ENCODE measurements at regions not wholly inside any gene's neighbourhood (a gene's known extent, or its start where the extent isn't known, plus 50 kb on each side); places are given as distances from the start of the nearest gene placed in this dataset.

- no peaks in the 10 kb centered on the region for H3K9me1 ChIP-seq (ENCODE audit: control insufficient read depth, extremely low read depth, insufficient read depth, low read length)
- no peak overlapping the region for H2AFZ ChIP-seq (ENCODE audit: control insufficient read depth, low read length)
- H3K27me3 ChIP-seq (ENCODE audit: control insufficient read depth, extremely low read depth, insufficient read depth, low read length) = no peaks in the 10 kb centered on the region
- H3K9me3 ChIP-seq (ENCODE audit: control insufficient read depth, low read depth, low read length) = no peaks in the 10 kb centered on the region
- no peaks in the 10 kb centered on the region for H3K79me2 ChIP-seq (ENCODE audit: control insufficient read depth, insufficient read depth, low read length)
- H3K9ac ChIP-seq (ENCODE audit: control insufficient read depth, extremely low read depth, insufficient read depth, low read length) = no peak overlapping the region
- H3K27ac ChIP-seq (ENCODE audit: control insufficient read depth, insufficient read depth, low read length) = no peak overlapping the region
- dilution Hi-C loops (cut with MboI; ENCODE audit: extremely low pct_ligation_motif_present, low sequenced_read_pairs) = no loop called here
- TF ChIP-seq EZH2 (IDR thresholded peaks at IDR 0.05; ENCODE audit: low read length) (no peak), CTCF (optimal IDR thresholded peaks at IDR 0.05 in 1 of 3, IDR thresholded peaks at IDR 0.05 in 1 of 3, conservative IDR thresholded peaks at IDR 0.05 in 1 of 3; ENCODE audit: extremely low read depth in 1 of 3, insufficient read depth in 2 of 3, low read length in 3 of 3) (no peak)
- no peak for FAIRE-seq
- H3K4me1 ChIP-seq (ENCODE audit: control insufficient read depth, extremely low read depth, insufficient read depth, low read length) = peaks cover 6% of the 10 kb centered on the region
- no peaks in the 10 kb centered on the region for H3K36me3 ChIP-seq (ENCODE audit: control insufficient read depth in 2 of 2, extremely low read depth in 1 of 2, insufficient read depth in 2 of 2, low read length in 2 of 2)
- no peak overlapping the region for H3K4me2 ChIP-seq (ENCODE audit: control insufficient read depth, extremely low read depth, insufficient read depth, low read depth, low read length)
- no peaks in the 10 kb centered on the region for H4K20me1 ChIP-seq (ENCODE audit: control insufficient read depth, extremely low read depth, insufficient read depth, low read length)
- no peak overlapping the region for H3K4me3 ChIP-seq (ENCODE audit: control insufficient read depth in 2 of 3, extremely low read depth in 1 of 3, insufficient read depth in 2 of 3, low read depth in 1 of 3, low read length in 3 of 3)
- no peak for DNase-seq (ENCODE audit: low read depth, low spot score)
These were observed 362.2 kb upstream of the SLC14A2 start for GRCh38 chr18:45253056-45253565.

- H3K4me3 ChIP-seq (ENCODE audit: control insufficient read depth in 2 of 3, extremely low read depth in 1 of 3, insufficient read depth in 2 of 3, low read depth in 1 of 3, low read length in 3 of 3) = no peak overlapping the region
- no peaks in the 10 kb centered on the region for H3K9me1 ChIP-seq (ENCODE audit: control insufficient read depth, extremely low read depth, insufficient read depth, low read length)
- H3K4me1 ChIP-seq (ENCODE audit: control insufficient read depth, extremely low read depth, insufficient read depth, low read length) = no peaks in the 10 kb centered on the region
- DNase-seq (ENCODE audit: low read depth, low spot score) (no peak), FAIRE-seq (no peak)
- H3K9ac ChIP-seq (ENCODE audit: control insufficient read depth, extremely low read depth, insufficient read depth, low read length) = no peak overlapping the region
- no peaks in the 10 kb centered on the region for H3K36me3 ChIP-seq (ENCODE audit: control insufficient read depth in 2 of 2, extremely low read depth in 1 of 2, insufficient read depth in 2 of 2, low read length in 2 of 2)
- H3K79me2 ChIP-seq (ENCODE audit: control insufficient read depth, insufficient read depth, low read length) = no peaks in the 10 kb centered on the region
- dilution Hi-C loops (cut with MboI; ENCODE audit: extremely low pct_ligation_motif_present, low sequenced_read_pairs) = no loop called here
- H3K27ac ChIP-seq (ENCODE audit: control insufficient read depth, insufficient read depth, low read length) = no peak overlapping the region
- no peak overlapping the region for H3K4me2 ChIP-seq (ENCODE audit: control insufficient read depth, extremely low read depth, insufficient read depth, low read depth, low read length)
- no peaks in the 10 kb centered on the region for H3K27me3 ChIP-seq (ENCODE audit: control insufficient read depth, extremely low read depth, insufficient read depth, low read length)
- no peaks in the 10 kb centered on the region for H4K20me1 ChIP-seq (ENCODE audit: control insufficient read depth, extremely low read depth, insufficient read depth, low read length)
- no peak overlapping the region for H2AFZ ChIP-seq (ENCODE audit: control insufficient read depth, low read length)
- TF ChIP-seq CTCF (optimal IDR thresholded peaks at IDR 0.05 in 1 of 3, IDR thresholded peaks at IDR 0.05 in 1 of 3, conservative IDR thresholded peaks at IDR 0.05 in 1 of 3; ENCODE audit: extremely low read depth in 1 of 3, insufficient read depth in 2 of 3, low read length in 3 of 3) = no peak
- TF ChIP-seq EZH2 (IDR thresholded peaks at IDR 0.05; ENCODE audit: low read length) = no peak
- no peaks in the 10 kb centered on the region for H3K9me3 ChIP-seq (ENCODE audit: control insufficient read depth, low read depth, low read length)
These were observed 361.1 kb upstream of the SLC14A2 start for GRCh38 chr18:45253973-45254708.
